ENCODE measurements at regions not wholly inside any gene's neighbourhood (a gene's known extent, or its start where the extent isn't known, plus 50 kb on each side); places are given as distances from the start of the nearest gene placed in this dataset.

- ATAC-seq (no peak), DNase-seq (ENCODE audit: low read depth, low spot score) (no peak)
- Histone ChIP-seq H3K9me3 (ENCODE audit: control insufficient read depth in 1 of 2, insufficient read depth in 1 of 2, low read depth in 1 of 2, low read length in 2 of 2) (peaks cover 10 to 29% of the 10 kb centered on the region in 2 experiments; a peak in 2 of 4 replicates), H3K4me1 (ENCODE audit: control insufficient read depth in 1 of 2, insufficient read depth in 2 of 2, low read length in 2 of 2) (no peaks in the 10 kb centered on the region), H3K4me3 (replicated peaks in 1 of 2; ENCODE audit: low read depth in 1 of 2, low read length in 2 of 2) (no peak overlapping the region), H3K9ac (ENCODE audit: low read length) (no peak overlapping the region), H3K9me2 (ENCODE audit: insufficient read depth) (no peaks in the 10 kb centered on the region), H3K4me2 (ENCODE audit: low read length) (no peak overlapping the region), H3K27ac (ENCODE audit: low read depth, low read length) (no peak overlapping the region), H2AFZ (ENCODE audit: low read depth, low read length, poor library complexity, severe bottlenecking) (no peak overlapping the region), H4K20me1 (ENCODE audit: insufficient read depth) (no peaks in the 10 kb centered on the region), H3K27me3 (ENCODE audit: insufficient read depth, low read length) (no peaks in the 10 kb centered on the region), H3K79me2 (ENCODE audit: insufficient read depth, low read length) (no peaks in the 10 kb centered on the region), H3K36me3 (ENCODE audit: control insufficient read depth in 1 of 2, insufficient read depth in 2 of 2, low read length in 2 of 2) (no peaks in the 10 kb centered on the region)
- ChIA-PET CTCF (no interaction called here), POLR2A (no interaction called here), RAD21 (ENCODE audit: low non-redundant PET in 1 of 2, low total read pairs in 2 of 2, uncharacterized antibody in 2 of 2, unreplicated experiment in 2 of 2) (no interaction called here)
- TF ChIP-seq POLR2A (IDR thresholded peaks at IDR 0.05; ENCODE audit: borderline replicate concordance, extremely low read depth, insufficient read depth, insufficient read length) (no peak), CBX3 (IDR thresholded peaks at IDR 0.05; ENCODE audit: low read depth) (no peak), TCF7L2 (IDR thresholded peaks at IDR 0.05; ENCODE audit: borderline replicate concordance, extremely low read depth, insufficient read depth, insufficient read length) (no peak), SP1 (IDR thresholded peaks at IDR 0.05; ENCODE audit: low read depth) (no peak), EZH2phosphoT487 (IDR thresholded peaks at IDR 0.05; ENCODE audit: borderline replicate concordance) (no peak), EZH2 (IDR thresholded peaks at IDR 0.05) (no peak), ZFX (IDR thresholded peaks at IDR 0.05) (no peak), MAX (IDR thresholded peaks at IDR 0.05) (no peak), FOSL1 (IDR thresholded peaks at IDR 0.05; ENCODE audit: low read depth) (no peak), ZBTB33 (IDR thresholded peaks at IDR 0.05; ENCODE audit: extremely low read depth, insufficient replicate concordance, low read length) (no peak), RAD21 (IDR thresholded peaks at IDR 0.05; ENCODE audit: low read depth) (no peak), SIN3A (IDR thresholded peaks at IDR 0.05; ENCODE audit: low read depth) (no peak), ATF3 (IDR thresholded peaks at IDR 0.05) (no peak), POLR2AphosphoS5 (IDR thresholded peaks at IDR 0.05; ENCODE audit: low read depth, low read length) (no peak), CTCF (IDR thresholded peaks at IDR 0.05 in 2 of 3, conservative IDR thresholded peaks at IDR 0.05 in 1 of 3; ENCODE audit: borderline replicate concordance in 1 of 3, insufficient read depth in 1 of 3, low read depth in 2 of 3, low read length in 2 of 3) (no peak), CEBPB (IDR thresholded peaks at IDR 0.05; ENCODE audit: low read depth) (no peak), JUND (IDR thresholded peaks at IDR 0.05) (no peak), YY1 (IDR thresholded peaks at IDR 0.05; ENCODE audit: extremely low read depth, insufficient replicate concordance, low read depth, low read length) (no peak)
- intact Hi-C loops (cut with micrococcal nuclease): no loop called here
- no TSS peak for BruUV-seq (replicated peaks)
These were observed 742.0 kb downstream of the NCAM2 start for GRCh38 chr21:21740207-21740606.

Data from HCT116 (cell line).